HepG2 (cell line): ENCODE measurements at regions not wholly inside any gene's neighbourhood (a gene's known extent, or its start where the extent isn't known, plus 50 kb on each side); places are given as distances from the start of the nearest gene placed in this dataset.

ENCODE experiments used
- ATAC-seq: fragments of 200-7000 bp; cut with Tn5 transposase; 3 replicates; pipeline ENCODE4 v1.9.1; 2020; ENCODE audit warnings: mild to moderate bottlenecking, moderate library complexity
- BruUV-seq: library from RNA; stranded (reverse); fragments of 400-500 nt; replicated peaks from 2 replicates; lab custom pipeline; 2021; lab: Mats Ljungman, UMichigan
- CTCF ChIA-PET: fragments of 300-600 bp; formaldehyde crosslinking; extraction: SDS; loops from one replicate; lab custom pipeline; 2021; ENCODE audit warnings: low total read pairs, inconsistent platforms, low intra/inter-chr PET ratio; lab: Yijun Ruan, JAX
- POLR2A ChIA-PET: fragments of 350-600 bp; sonication (Branson Sonifier 250); formaldehyde crosslinking; loops from one replicate; lab custom pipeline; 2020; ENCODE audit warnings: antibody characterized with exemption, inconsistent platforms; lab: Yijun Ruan, JAX
- DNase-seq: peaks from one replicate; pipeline ENCODE4 v3.0.0-alpha.2; 2015; ENCODE audit warnings: low spot score
- FAIRE-seq: peaks from 3 replicates; lab custom pipeline; 2011; peaks lifted over from hg19 to GRCh38; lab: Jason Lieb, UNC
- H2AFZ ChIP-seq: one replicate; pipeline ENCODE4 v1.6.1; 2011; ENCODE audit warnings: low read length, inconsistent platforms
- H3K27ac ChIP-seq: fragments of 300-600 bp; 3 replicates; pipeline ENCODE4 v1.8.0; 2011; ENCODE audit warnings: mixed run types, mild to moderate bottlenecking, mixed read lengths, low read length, inconsistent platforms; ENCODE audit not compliant: insufficient read depth; ENCODE audit errors: extremely low read length
- H3K27me3 ChIP-seq, 2 experiments: fragments of 200-600 bp in 1 of 2; 2 replicates in 1 of 2; 3 replicates in 1 of 2; pipeline versions ENCODE4 v1.6.0 to v1.8.0; 2011; ENCODE audit warnings: low read length in 2 of 2, mild to moderate bottlenecking in 2 of 2, moderate library complexity in 2 of 2, inconsistent platforms in 1 of 2; ENCODE audit not compliant: insufficient read depth in 2 of 2, control insufficient read depth in 1 of 2
- H3K36me3 ChIP-seq, 2 experiments: fragments of 200-600 bp in 1 of 2; replicated peaks in 1 of 2; 2 replicates in 1 of 2; 3 replicates in 1 of 2; pipeline versions ENCODE4 v1.5.1 to v1.8.0; 2011; ENCODE audit warnings: low read length in 2 of 2, inconsistent platforms in 1 of 2; ENCODE audit not compliant: insufficient read depth in 2 of 2, control insufficient read depth in 1 of 2
- H3K4me1 ChIP-seq: 2 replicates; pipeline ENCODE4 v1.5.1; 2012; ENCODE audit warnings: low read length, inconsistent platforms; ENCODE audit not compliant: insufficient read depth
- H3K4me2 ChIP-seq: 2 replicates; pipeline ENCODE4 v1.6.0; 2011; ENCODE audit warnings: low read depth, low read length, inconsistent platforms
- H3K4me3 ChIP-seq, 3 experiments: fragments of 200-600 bp in 1 of 3; sonication (generic), shearing (Covaris generic) in 1 of 3; replicated peaks in 1 of 3; 2 replicates each; pipeline ENCODE4 v1.5.1; 2011 to 2016; ENCODE audit warnings: low read length in 3 of 3, inconsistent platforms in 2 of 3, low read depth in 2 of 3, mild to moderate bottlenecking in 2 of 3, control low read depth in 1 of 3, mixed read lengths in 1 of 3; ENCODE audit not compliant: insufficient read depth in 1 of 3
- H3K79me2 ChIP-seq: one replicate; pipeline ENCODE4 v1.6.1; 2011; ENCODE audit warnings: low read length, inconsistent platforms; ENCODE audit not compliant: insufficient read depth
- H3K9ac ChIP-seq: 2 replicates; pipeline ENCODE4 v1.6.0; 2011; ENCODE audit warnings: mild to moderate bottlenecking, low read depth, low read length, inconsistent platforms; ENCODE audit not compliant: insufficient read depth
- H3K9me3 ChIP-seq: 2 replicates; pipeline ENCODE4 v1.5.1; 2012; ENCODE audit warnings: mild to moderate bottlenecking, low read length
- H4K20me1 ChIP-seq: 2 replicates; pipeline ENCODE4 v1.6.0; 2011; ENCODE audit warnings: inconsistent platforms, mild to moderate bottlenecking, low read length, moderate library complexity; ENCODE audit not compliant: insufficient read depth
- FUBP1 ChIP-seq: sonication (generic); formaldehyde crosslinking; IDR thresholded peaks from 2 replicates; pipeline ENCODE4 v1.5.1; 2020; ENCODE audit warnings: missing genetic modification reagents, mild to moderate bottlenecking, borderline replicate concordance
- RBM22 ChIP-seq: fragments of 200-400 bp; formaldehyde crosslinking; optimal IDR thresholded peaks from 2 replicates; pipeline ENCODE3; 2017; ENCODE audit warnings: mild to moderate bottlenecking, low read length, moderate library complexity
- RNF2 ChIP-seq: fragments of 450-650 bp; conservative IDR thresholded peaks from 2 replicates; pipeline ENCODE4 v1.6.1; 2016; ENCODE audit warnings: low read depth
- TERF1 ChIP-seq: sonication (generic); formaldehyde crosslinking; IDR thresholded peaks from 2 replicates; pipeline ENCODE4 v1.8.0; 2022; ENCODE audit warnings: mild to moderate bottlenecking, missing genetic modification reagents, moderate library complexity
- UBTF ChIP-seq: sonication (generic); formaldehyde crosslinking; IDR thresholded peaks from 2 replicates; pipeline ENCODE4 v1.4.0; 2020; ENCODE audit warnings: mild to moderate bottlenecking, missing genetic modification reagents
- ZNF782 ChIP-seq: sonication (generic); formaldehyde crosslinking; IDR thresholded peaks from 2 replicates; pipeline ENCODE4 v1.4.0; 2020; ENCODE audit warnings: missing genetic modification reagents, mild to moderate bottlenecking, borderline replicate concordance
- WGBS: methylation state at CpG from one replicate; pipeline ENCODE4 v1.1.6; 2017; ENCODE audit warnings: low lambda C conversion rate; 5-methylcytosine and 5-hydroxymethylcytosine counted together
- in situ Hi-C: cut with HindIII; loops from 2 replicates; pipeline ENCODE4 v1.10.0; 2017; ENCODE audit warnings: low pct_unique_long_range_greater_than_20kb; ENCODE audit not compliant: extremely low pct_ligation_motif_present
- intact Hi-C: fragments of 100-400 bp; cut with micrococcal nuclease; formaldehyde crosslinking; loops from one replicate; pipeline ENCODE4 v1.10.0; 2022; ENCODE audit not compliant: unreplicated experiment

- Histone ChIP-seq H3K79me2 (no peaks in the 10 kb centered on the region), H2AFZ (no peak overlapping the region), H3K4me3 (no peak overlapping the region), H3K36me3 (no peaks in the 10 kb centered on the region), H3K9ac (no peak overlapping the region), H3K4me1 (no peaks in the 10 kb centered on the region), H3K9me3 (no peaks in the 10 kb centered on the region), H3K27ac (no peak overlapping the region), H4K20me1 (no peaks in the 10 kb centered on the region), H3K4me2 (no peak overlapping the region), H3K27me3 (no peaks in the 10 kb centered on the region)
- ChIA-PET POLR2A (no interaction called here), CTCF (no interaction called here)
- intact Hi-C loops = no loop called here
- no peak for DNase-seq
- 20% methylated on average over 9 of the region's 9 CpGs for WGBS
- in situ Hi-C loops = no loop called here
- no peak for ATAC-seq
- TF ChIP-seq UBTF (CRISPR knock-in tag) (no peak), TERF1 (no peak), RBM22 (no peak), ZNF782 (CRISPR knock-in tag) (no peak), RNF2 (no peak), FUBP1 (CRISPR knock-in tag) (no peak)
- FAIRE-seq = no peak
- BruUV-seq = no TSS peak
Measured at GRCh38 chr3:25107918-25108617, 320.0 kb upstream of the RARB start.
